BLaER1 treated with 17β-estradiol and CSF1 and Interleukin-3, amounts not matched to agents 10 nM and 100 nM (cell line): ENCODE measurements at regions not wholly inside any gene's neighbourhood (a gene's known extent, or its start where the extent isn't known, plus 50 kb on each side); places are given as distances from the start of the nearest gene placed in this dataset.

Source experiments
- H3K27ac ChIP-seq, 11 experiments: shearing (Covaris generic); formaldehyde crosslinking; 2 replicates each; pipeline ENCODE4 v1.8.1; 2022
- H3K27me3 ChIP-seq, 11 experiments: shearing (Covaris generic); formaldehyde crosslinking; 2 replicates each; pipeline ENCODE4 v1.8.1; 2022
- H3K36me3 ChIP-seq, 11 experiments: shearing (Covaris generic); formaldehyde crosslinking; 2 replicates each; pipeline ENCODE4 v1.8.1; 2022
- H3K4me1 ChIP-seq, 10 experiments: shearing (Covaris generic); formaldehyde crosslinking; 2 replicates each; pipeline ENCODE4 v1.8.1; 2022
- H3K4me2 ChIP-seq, 11 experiments: shearing (Covaris generic); formaldehyde crosslinking; 2 replicates each; pipeline ENCODE4 v1.8.1; 2022
- H3K4me3 ChIP-seq, 10 experiments: shearing (Covaris generic); formaldehyde crosslinking; 2 replicates each; pipeline ENCODE4 v1.8.1; 2022
- H3K9ac ChIP-seq, 11 experiments: shearing (Covaris generic); formaldehyde crosslinking; 2 replicates each; pipeline ENCODE4 v1.8.1; 2022
- H3K9me3 ChIP-seq, 11 experiments: shearing (Covaris generic); formaldehyde crosslinking; replicated peaks in 1 of 11; 2 replicates each; pipeline ENCODE4 v1.8.1; 2022
- H4K20me1 ChIP-seq, 11 experiments: shearing (Covaris generic); formaldehyde crosslinking; 2 replicates each; pipeline ENCODE4 v1.8.1; 2022
- Cebpa-rat ChIP-seq, 11 experiments: shearing (Covaris generic); IDR thresholded peaks; 2 replicates each; pipeline ENCODE4 v1.8.1; 2022

DNA sequence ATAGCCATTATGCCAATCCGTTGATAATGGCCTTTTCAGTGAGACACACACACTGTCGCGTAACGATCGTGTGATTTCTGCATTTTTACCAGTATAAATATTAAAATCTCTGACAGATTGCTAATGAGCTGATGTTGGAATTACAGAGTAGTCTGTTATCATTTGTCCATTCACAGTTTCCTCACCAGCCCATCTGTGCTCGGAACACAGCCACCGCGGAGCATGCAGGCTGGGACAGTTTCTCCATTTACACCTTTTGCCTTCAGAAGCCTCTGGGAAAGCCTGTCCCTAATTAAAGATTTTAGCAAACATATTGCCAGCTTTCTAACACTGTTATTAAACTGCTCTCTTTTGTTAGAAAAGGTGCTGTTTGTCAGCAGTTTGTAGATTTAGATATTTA, 82.2 kb upstream of the BARHL2 start:
- no peak overlapping the region for H3K4me2 ChIP-seq
- H3K4me3 ChIP-seq: no peak overlapping the region
- H3K27ac ChIP-seq: no peak overlapping the region
- no peak for TF ChIP-seq Cebpa-rat (IDR thresholded peaks at IDR 0.05)
- H3K9ac ChIP-seq: no peak overlapping the region
- H4K20me1 ChIP-seq: no peaks in the 10 kb centered on the region
- H3K27me3 ChIP-seq: no peaks in the 10 kb centered on the region
- H3K9me3 ChIP-seq: 0 out of 22 replicates have a peak, but pooled peaks cover 0 to 4% (median 0%) of the 10 kb centered on the region in 11 experiments
- H3K4me1 ChIP-seq: peaks cover 0 to 13% (median 10%) of the 10 kb centered on the region in 10 experiments; a peak in 10 of 20 replicates
- H3K36me3 ChIP-seq: no peaks in the 10 kb centered on the region

- no peak overlapping the region for H3K27ac ChIP-seq
- no peak for TF ChIP-seq Cebpa-rat (IDR thresholded peaks at IDR 0.05)
- no peaks in the 10 kb centered on the region for H4K20me1 ChIP-seq
- H3K27me3 ChIP-seq: no peaks in the 10 kb centered on the region
- H3K36me3 ChIP-seq: no peaks in the 10 kb centered on the region
- 0 out of 22 replicates have a peak, but pooled peaks cover 0 to 4% (median 0%) of the 10 kb centered on the region in 11 experiments for H3K9me3 ChIP-seq
- H3K4me3 ChIP-seq: no peak overlapping the region
- no peak overlapping the region for H3K4me2 ChIP-seq
- H3K9ac ChIP-seq: no peak overlapping the region
- peaks cover 0 to 17% (median 12%) of the 10 kb centered on the region in 10 experiments; a peak in 10 of 20 replicates for H3K4me1 ChIP-seq
These were observed 81.8 kb upstream of the BARHL2 start for GRCh38 chr1:90798883-90799282.

DNA sequence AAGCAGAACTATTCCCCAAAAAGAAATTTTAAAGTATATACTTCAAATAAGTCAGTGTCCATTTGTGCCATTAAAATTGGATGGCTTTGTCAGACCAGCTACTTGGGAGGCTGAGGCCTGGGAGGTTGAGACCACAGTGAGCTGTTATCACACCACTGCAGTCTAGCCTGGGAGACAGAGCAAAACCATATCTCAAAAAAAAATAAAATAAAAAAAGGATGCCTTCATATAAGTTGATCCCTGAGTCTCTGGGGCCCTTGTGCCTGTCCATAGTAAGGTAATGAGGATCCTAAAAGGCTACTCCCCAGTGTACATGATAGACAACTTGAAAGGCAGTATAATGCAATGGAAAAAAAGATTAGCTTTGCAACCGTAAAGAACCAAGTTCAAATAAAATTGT, 81.2 kb upstream of the BARHL2 start:
- Histone ChIP-seq H4K20me1 (no peaks in the 10 kb centered on the region), H3K4me1 (peaks cover 0 to 18% (median 12%) of the 10 kb centered on the region in 10 experiments; a peak in 10 of 20 replicates), H3K27ac (no peak overlapping the region), H3K9me3 (0 out of 22 replicates have a peak, but pooled peaks cover 0 to 4% (median 0%) of the 10 kb centered on the region in 11 experiments), H3K27me3 (no peaks in the 10 kb centered on the region), H3K4me2 (no peak overlapping the region), H3K9ac (no peak overlapping the region), H3K36me3 (no peaks in the 10 kb centered on the region), H3K4me3 (no peak overlapping the region)
- no peak for TF ChIP-seq Cebpa-rat (IDR thresholded peaks at IDR 0.05)

- Histone ChIP-seq H3K4me3 (no peak overlapping the region), H3K27ac (no peak overlapping the region), H3K36me3 (no peaks in the 10 kb centered on the region), H4K20me1 (no peaks in the 10 kb centered on the region), H3K4me1 (peaks cover 0 to 18% (median 12%) of the 10 kb centered on the region in 10 experiments; a peak in 10 of 20 replicates), H3K4me2 (peak overlapping the region in 6 of 11 experiments; percentile 4 to 38 (median 30); a peak in 3 of 22 replicates), H3K9ac (no peak overlapping the region), H3K9me3 (peaks cover 1 to 10% (median 8%) of the 10 kb centered on the region in 11 experiments; a peak in 15 of 22 replicates), H3K27me3 (no peaks in the 10 kb centered on the region)
- TF ChIP-seq Cebpa-rat (IDR thresholded peaks at IDR 0.05): no peak
These were observed 78.3 kb upstream of the BARHL2 start for GRCh38 chr1:90795431-90795830.

GRCh38 chr1:90786709-90787108, 69.6 kb upstream of the BARHL2 start:
- H3K36me3 ChIP-seq: no peaks in the 10 kb centered on the region
- H3K4me3 ChIP-seq: no peak overlapping the region
- H3K9me3 ChIP-seq: peaks cover 9 to 24% (median 18%) of the 10 kb centered on the region in 11 experiments; a peak in 17 of 22 replicates
- H4K20me1 ChIP-seq: no peaks in the 10 kb centered on the region
- TF ChIP-seq Cebpa-rat (IDR thresholded peaks at IDR 0.05): no peak
- no peak overlapping the region for H3K9ac ChIP-seq
- no peaks in the 10 kb centered on the region for H3K4me1 ChIP-seq
- H3K27ac ChIP-seq: no peak overlapping the region
- no peaks in the 10 kb centered on the region for H3K27me3 ChIP-seq
- H3K4me2 ChIP-seq: no peak overlapping the region

DNA sequence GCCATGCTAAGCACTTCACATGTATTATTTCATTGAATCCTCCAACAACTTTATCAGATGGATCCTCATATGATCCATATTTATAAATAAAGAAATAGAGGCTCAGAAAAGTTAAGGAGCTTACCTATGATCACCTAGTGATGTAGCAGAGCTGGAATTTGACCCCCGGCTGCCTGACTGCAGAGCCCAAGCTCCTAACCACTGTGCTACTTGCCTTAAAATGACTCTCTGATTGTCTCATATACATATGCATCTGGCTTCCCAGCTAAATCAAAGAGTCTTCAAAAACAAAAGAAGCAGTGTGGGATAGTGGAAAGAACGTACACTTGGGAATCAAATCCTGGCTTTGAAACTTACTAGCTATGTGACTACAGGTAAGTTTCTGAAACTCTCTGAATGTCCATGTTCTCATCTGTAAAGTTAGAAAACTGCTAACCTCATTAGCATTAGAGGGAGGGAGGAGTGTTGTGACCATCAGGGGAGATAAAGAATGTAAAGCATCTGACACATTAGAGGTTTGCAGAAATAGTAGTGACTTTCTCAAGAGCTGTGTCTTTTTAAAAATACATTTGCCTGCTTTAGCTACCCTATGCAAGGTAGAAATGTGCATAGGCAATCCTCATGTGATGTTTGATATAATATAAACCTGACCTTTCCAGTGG, 67.2 kb upstream of the BARHL2 start:
- H3K27ac ChIP-seq: no peak overlapping the region

GRCh38 chr1:90783181-90783580, 66.1 kb upstream of the BARHL2 start:
- Histone ChIP-seq H4K20me1 (no peaks in the 10 kb centered on the region), H3K4me3 (no peak overlapping the region), H3K27me3 (no peaks in the 10 kb centered on the region), H3K9me3 (no peaks in the 10 kb centered on the region; a peak in 1 of 22 replicates), H3K27ac (no peak overlapping the region), H3K36me3 (no peaks in the 10 kb centered on the region), H3K9ac (no peak overlapping the region), H3K4me2 (no peak overlapping the region), H3K4me1 (no peaks in the 10 kb centered on the region)
- no peak for TF ChIP-seq Cebpa-rat (IDR thresholded peaks at IDR 0.05)

More for the DNA sequence above, 67.2 kb upstream of the BARHL2 start:
- Histone ChIP-seq H3K4me2 (no peak overlapping the region), H3K36me3 (no peaks in the 10 kb centered on the region), H4K20me1 (no peaks in the 10 kb centered on the region), H3K4me1 (no peaks in the 10 kb centered on the region), H3K4me3 (no peak overlapping the region), H3K27me3 (no peaks in the 10 kb centered on the region), H3K9me3 (peaks cover 0 to 4% (median 1%) of the 10 kb centered on the region in 11 experiments; a peak in 4 of 22 replicates), H3K9ac (no peak overlapping the region)
- no peak for TF ChIP-seq Cebpa-rat (IDR thresholded peaks at IDR 0.05)

- no peak overlapping the region for H3K4me3 ChIP-seq
- no peak overlapping the region for H3K9ac ChIP-seq
- H3K4me2 ChIP-seq: no peak overlapping the region
- H4K20me1 ChIP-seq: no peaks in the 10 kb centered on the region
- no peaks in the 10 kb centered on the region; a peak in 1 of 22 replicates for H3K9me3 ChIP-seq
- no peaks in the 10 kb centered on the region for H3K4me1 ChIP-seq
- no peaks in the 10 kb centered on the region for H3K36me3 ChIP-seq
- no peak overlapping the region for H3K27ac ChIP-seq
- no peak for TF ChIP-seq Cebpa-rat (IDR thresholded peaks at IDR 0.05)
- no peaks in the 10 kb centered on the region for H3K27me3 ChIP-seq
These were observed 64.9 kb upstream of the BARHL2 start for GRCh38 chr1:90782046-90782445.

- Histone ChIP-seq H3K9me3 (no peaks in the 10 kb centered on the region; a peak in 1 of 22 replicates), H3K27me3 (no peaks in the 10 kb centered on the region), H3K36me3 (no peaks in the 10 kb centered on the region), H3K9ac (no peak overlapping the region), H3K4me2 (no peak overlapping the region), H3K27ac (no peak overlapping the region), H3K4me1 (no peaks in the 10 kb centered on the region), H4K20me1 (no peaks in the 10 kb centered on the region), H3K4me3 (no peak overlapping the region)
- TF ChIP-seq Cebpa-rat (IDR thresholded peaks at IDR 0.05): no peak
These were observed 64.4 kb upstream of the BARHL2 start for GRCh38 chr1:90781534-90781933.

DNA sequence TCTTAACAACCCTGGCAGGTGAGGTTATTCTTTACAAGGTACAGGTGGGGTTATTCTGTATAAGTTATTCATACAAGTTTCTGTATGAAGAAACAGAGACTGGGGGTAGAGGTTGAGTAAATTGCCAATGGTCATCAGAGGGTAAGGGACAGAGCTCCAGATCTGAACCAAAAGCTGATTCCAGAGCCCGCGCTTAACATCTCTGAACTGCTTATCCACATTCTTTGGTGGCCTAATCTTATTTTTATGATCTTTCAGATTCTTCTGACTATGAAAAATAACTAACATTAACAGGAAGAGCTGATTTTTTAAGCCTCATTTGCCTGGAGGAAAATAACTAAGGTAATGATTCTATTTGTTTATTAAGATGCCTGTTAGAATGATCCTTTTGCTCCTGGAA, 63.9 kb upstream of the BARHL2 start:
- TF ChIP-seq Cebpa-rat (IDR thresholded peaks at IDR 0.05): no peak
- no peak overlapping the region for H3K4me3 ChIP-seq
- no peaks in the 10 kb centered on the region for H3K36me3 ChIP-seq
- no peak overlapping the region for H3K9ac ChIP-seq
- H3K9me3 ChIP-seq: no peaks in the 10 kb centered on the region; a peak in 1 of 22 replicates
- no peaks in the 10 kb centered on the region for H4K20me1 ChIP-seq
- no peak overlapping the region for H3K27ac ChIP-seq
- H3K27me3 ChIP-seq: no peaks in the 10 kb centered on the region
- H3K4me2 ChIP-seq: no peak overlapping the region
- H3K4me1 ChIP-seq: no peaks in the 10 kb centered on the region
